Testis (tissue), 2 donors: ENCODE measurements at regions not wholly inside any gene's neighbourhood (a gene's known extent, or its start where the extent isn't known, plus 50 kb on each side); places are given as distances from the start of the nearest gene placed in this dataset.

Experiments
- DNase-seq: peaks from one replicate; pipeline ENCODE4 v3.0.0-alpha.2; 2019
- H3K27ac ChIP-seq, 2 donors: fragments of 200-600 bp; sonication (generic); one replicate each; pipeline ENCODE4 v1.5.1; 2019
- H3K27me3 ChIP-seq: fragments of 200-600 bp; sonication (generic); one replicate; pipeline ENCODE4 v1.5.1; 2019
- H3K36me3 ChIP-seq: fragments of 200-600 bp; sonication (generic); one replicate; pipeline ENCODE4 v1.5.1; 2017; ENCODE audit warnings: low read depth; ENCODE audit errors: missing control alignments
- H3K4me1 ChIP-seq: fragments of 200-600 bp; sonication (generic); one replicate; pipeline ENCODE4 v1.5.1; 2019
- H3K4me3 ChIP-seq, 2 donors: fragments of 200-600 bp; sonication (generic); one replicate each; pipeline ENCODE4 v1.5.1; 2017 to 2019
- H3K9me3 ChIP-seq: fragments of 200-600 bp; sonication (generic); one replicate; pipeline ENCODE4 v1.5.1; 2017
- POLR2A ChIP-seq: fragments of 450-650 bp; IDR thresholded peaks from one replicate; pipeline ENCODE4 v1.6.1; 2017; ENCODE audit warnings: antibody characterized with exemption, mild to moderate bottlenecking, moderate library complexity
- WGBS, 2 donors: methylation state at CpG; one replicate each; pipeline ENCODE4 v1.1.5; 2018; 5-methylcytosine and 5-hydroxymethylcytosine counted together
- intact Hi-C: fragments of 100-400 bp; cut with DNase I; formaldehyde crosslinking; loops from one replicate; pipeline ENCODE4 v1.15.1; 2023; ENCODE audit warnings: low total_unique reads
- TF ChIP-seq, protein P1 (sequence below), 3 experiments: fragments of 450-650 bp in 2 of 3; fragments of 200-600 bp in 1 of 3; sonication (generic) in 1 of 3; IDR thresholded peaks; one replicate each; pipeline ENCODE4 v1.5.1; 2016 to 2019; ENCODE audit warnings: antibody characterized with exemption in 3 of 3, mild to moderate bottlenecking in 2 of 3, moderate library complexity in 1 of 3

DNA sequence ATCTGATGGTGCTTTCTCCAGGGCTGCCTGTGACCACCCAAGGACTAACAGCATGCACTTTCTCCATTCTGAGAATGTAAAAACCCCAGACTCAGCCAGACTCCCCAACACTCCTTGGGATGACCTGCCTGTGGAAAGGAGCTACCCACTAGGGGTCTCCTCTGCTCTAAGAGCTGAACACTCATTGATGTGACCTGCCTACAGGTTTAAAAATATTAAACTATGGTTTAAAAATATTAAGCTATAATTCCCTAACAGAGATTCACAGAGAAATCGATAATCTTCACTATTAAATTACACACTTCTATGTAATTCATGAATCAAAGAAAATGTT is 696.2 kb upstream of the SLITRK5 start:
- Histone ChIP-seq H3K36me3 (no peaks in the 10 kb centered on the region), H3K4me1 (no peaks in the 10 kb centered on the region), H3K27me3 (no peaks in the 10 kb centered on the region), H3K4me3 (no peak overlapping the region), H3K9me3 (no peaks in the 10 kb centered on the region), H3K27ac (no peak overlapping the region)
- no peak for TF ChIP-seq POLR2A
- TF ChIP-seq, protein P1, sequence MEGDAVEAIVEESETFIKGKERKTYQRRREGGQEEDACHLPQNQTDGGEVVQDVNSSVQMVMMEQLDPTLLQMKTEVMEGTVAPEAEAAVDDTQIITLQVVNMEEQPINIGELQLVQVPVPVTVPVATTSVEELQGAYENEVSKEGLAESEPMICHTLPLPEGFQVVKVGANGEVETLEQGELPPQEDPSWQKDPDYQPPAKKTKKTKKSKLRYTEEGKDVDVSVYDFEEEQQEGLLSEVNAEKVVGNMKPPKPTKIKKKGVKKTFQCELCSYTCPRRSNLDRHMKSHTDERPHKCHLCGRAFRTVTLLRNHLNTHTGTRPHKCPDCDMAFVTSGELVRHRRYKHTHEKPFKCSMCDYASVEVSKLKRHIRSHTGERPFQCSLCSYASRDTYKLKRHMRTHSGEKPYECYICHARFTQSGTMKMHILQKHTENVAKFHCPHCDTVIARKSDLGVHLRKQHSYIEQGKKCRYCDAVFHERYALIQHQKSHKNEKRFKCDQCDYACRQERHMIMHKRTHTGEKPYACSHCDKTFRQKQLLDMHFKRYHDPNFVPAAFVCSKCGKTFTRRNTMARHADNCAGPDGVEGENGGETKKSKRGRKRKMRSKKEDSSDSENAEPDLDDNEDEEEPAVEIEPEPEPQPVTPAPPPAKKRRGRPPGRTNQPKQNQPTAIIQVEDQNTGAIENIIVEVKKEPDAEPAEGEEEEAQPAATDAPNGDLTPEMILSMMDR (IDR thresholded peaks at IDR 0.05): no peak
- 71 to 94% methylated on average over 1 of the region's 1 CpG for WGBS, 2 donors
- no peak for DNase-seq
- intact Hi-C loops: no loop called here

DNA sequence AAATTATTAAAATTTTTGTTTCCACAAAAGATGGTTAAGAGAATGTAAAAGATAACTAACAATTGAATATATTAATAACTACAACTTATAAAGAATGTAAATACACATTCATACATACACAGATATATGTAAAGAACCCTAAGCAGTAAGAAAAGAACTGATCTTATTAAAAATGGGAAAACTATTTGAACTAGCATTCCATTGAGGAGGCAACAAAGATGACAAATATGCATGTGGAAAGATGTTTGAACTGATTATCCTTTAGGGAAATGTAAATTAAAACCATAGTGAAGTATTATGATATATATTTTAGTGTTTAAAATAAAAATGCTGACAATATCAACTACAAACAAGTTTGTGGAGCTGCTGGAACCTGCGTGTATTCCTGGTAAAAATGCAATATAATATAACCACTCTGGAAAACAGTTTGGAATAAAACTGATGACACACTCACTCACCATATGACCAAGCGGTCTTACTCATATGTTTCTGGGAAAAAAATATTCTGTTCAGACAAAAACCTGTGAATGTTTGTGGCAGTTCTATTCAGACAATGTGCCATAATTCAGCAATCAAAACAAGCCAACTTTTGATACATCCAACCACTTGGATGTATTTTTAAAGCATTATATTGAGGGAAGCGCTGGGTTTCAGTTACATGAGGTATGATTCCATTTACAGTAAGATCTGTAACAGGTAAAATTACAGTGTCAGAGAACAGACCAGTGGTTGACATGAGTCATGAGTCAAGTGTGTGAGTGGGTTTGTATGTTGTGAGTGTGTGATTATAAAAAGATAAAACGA is 694.4 kb upstream of the SLITRK5 start:
- WGBS, 2 donors: 79 to 81% methylated on average over 4 of the region's 4 CpGs
- H3K4me1 ChIP-seq: no peaks in the 10 kb centered on the region
- H3K9me3 ChIP-seq: no peaks in the 10 kb centered on the region
- no peak overlapping the region for H3K4me3 ChIP-seq
- no peak for DNase-seq
- H3K27me3 ChIP-seq: no peaks in the 10 kb centered on the region
- TF ChIP-seq POLR2A: no peak
- TF ChIP-seq, protein P1 (IDR thresholded peaks at IDR 0.05): no peak
- H3K36me3 ChIP-seq: no peaks in the 10 kb centered on the region
- intact Hi-C loops: no loop called here
- H3K27ac ChIP-seq: no peak overlapping the region

DNA sequence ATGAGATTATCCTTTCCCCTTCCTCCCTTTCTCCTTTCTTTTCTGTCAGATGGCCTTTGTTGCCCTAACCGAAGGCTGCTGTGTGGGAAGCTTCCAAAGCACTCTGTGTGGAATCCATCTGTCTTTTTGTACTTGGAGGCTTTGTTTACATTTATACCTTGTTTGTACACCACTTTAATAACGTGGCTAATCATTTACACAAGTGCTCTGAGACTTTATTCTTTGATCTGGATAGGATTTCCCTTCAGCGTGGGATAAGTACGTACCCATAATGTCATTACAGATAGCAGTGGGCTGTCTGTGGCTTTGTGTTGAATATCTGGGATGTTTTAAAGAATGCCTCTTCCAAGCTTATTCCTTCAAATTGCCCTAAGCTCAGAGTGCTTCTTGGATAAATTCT is 684.7 kb upstream of the SLITRK5 start:
- Histone ChIP-seq H3K36me3 (no peaks in the 10 kb centered on the region), H3K27ac (no peak overlapping the region), H3K9me3 (no peaks in the 10 kb centered on the region), H3K4me3 (no peak overlapping the region), H3K4me1 (no peaks in the 10 kb centered on the region), H3K27me3 (no peaks in the 10 kb centered on the region)
- intact Hi-C loops: no loop called here
- WGBS, 2 donors: 50 to 61% methylated on average over 4 of the region's 4 CpGs
- TF ChIP-seq POLR2A: no peak
- TF ChIP-seq, protein P1 (IDR thresholded peaks at IDR 0.05): no peak
- no peak for DNase-seq

DNA sequence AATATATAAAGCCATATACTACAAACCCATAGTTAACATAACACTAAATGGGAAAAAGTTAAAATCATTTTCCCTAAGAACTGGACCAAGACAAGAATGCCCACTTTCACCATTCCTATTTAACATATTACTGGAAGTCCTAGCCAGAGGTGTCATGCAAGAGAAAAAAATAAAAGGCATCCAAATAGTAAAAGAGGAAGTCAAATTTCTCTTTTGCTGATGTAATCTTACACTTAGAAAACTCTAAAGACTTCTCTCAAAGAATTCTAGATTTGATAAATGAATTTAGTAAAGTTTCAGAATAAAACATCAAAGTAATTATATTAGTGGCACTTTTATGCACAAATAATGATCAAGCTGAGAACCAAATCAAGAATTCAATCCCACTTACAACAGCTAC is 678.9 kb upstream of the SLITRK5 start:
- H3K4me1 ChIP-seq: no peaks in the 10 kb centered on the region
- no peaks in the 10 kb centered on the region for H3K9me3 ChIP-seq
- H3K27me3 ChIP-seq: no peaks in the 10 kb centered on the region
- TF ChIP-seq, protein P1 (IDR thresholded peaks at IDR 0.05): no peak
- TF ChIP-seq POLR2A: no peak
- H3K27ac ChIP-seq: no peak overlapping the region
- H3K4me3 ChIP-seq: no peak overlapping the region
- H3K36me3 ChIP-seq: no peaks in the 10 kb centered on the region
- DNase-seq: no peak
- intact Hi-C loops: no loop called here

DNA sequence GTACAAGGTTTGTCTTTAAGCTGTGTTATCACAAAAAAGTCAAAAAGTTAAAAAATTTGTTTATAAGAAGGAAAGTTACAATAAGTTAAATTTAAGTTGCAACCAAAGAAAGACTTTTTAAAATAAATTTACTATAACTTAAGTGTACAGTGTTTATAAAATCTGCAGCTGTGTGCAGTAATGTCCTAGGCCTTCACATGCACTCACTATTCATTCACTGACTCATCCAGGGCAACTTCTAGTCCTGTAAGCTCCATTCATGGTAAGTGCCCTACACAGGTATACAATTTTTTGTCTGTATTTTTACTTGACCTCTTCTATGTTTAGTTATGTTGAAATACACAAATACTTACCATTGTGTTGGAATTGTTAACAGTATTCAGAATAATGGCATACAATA is 667.9 kb upstream of the SLITRK5 start:
- no peak for DNase-seq
- H3K27me3 ChIP-seq: no peaks in the 10 kb centered on the region
- no peaks in the 10 kb centered on the region for H3K36me3 ChIP-seq
- no peak overlapping the region for H3K27ac ChIP-seq
- no peaks in the 10 kb centered on the region for H3K4me1 ChIP-seq
- no peak for TF ChIP-seq POLR2A
- TF ChIP-seq, protein P1 (IDR thresholded peaks at IDR 0.05): no peak
- H3K9me3 ChIP-seq: no peaks in the 10 kb centered on the region
- intact Hi-C loops: no loop called here
- no peak overlapping the region for H3K4me3 ChIP-seq
